NCI-H226 (cell line): ENCODE measurements at regions not wholly inside any gene's neighbourhood (a gene's known extent, or its start where the extent isn't known, plus 50 kb on each side); places are given as distances from the start of the nearest gene placed in this dataset.
A peak's percentile ranks its signal among the peaks of the same experiment; 100 is the strongest.

ENCODE experiments used
- DNase-seq: peaks from one replicate; pipeline ENCODE4 v3.0.0-alpha.2; 2015

- no peak for DNase-seq
Measured at GRCh38 chr4:111681270-111681669, 464.0 kb upstream of the FAM241A start.

- DNase-seq = no peak
Measured at GRCh38 chr4:111681751-111682150, 463.5 kb upstream of the FAM241A start.

- no peak for DNase-seq
Measured at GRCh38 chr4:111685205-111685604, 460.0 kb upstream of the FAM241A start.

- peak; percentile 83 for DNase-seq
Measured at GRCh38 chr4:111689214-111689613, 456.0 kb upstream of the FAM241A start.

- DNase-seq = peak; percentile 76
Measured at GRCh38 chr4:111689731-111690130, 455.5 kb upstream of the FAM241A start.

GRCh38 chr4:111693758-111694157, 451.5 kb upstream of the FAM241A start:
- no peak for DNase-seq

- no peak for DNase-seq
Measured at GRCh38 chr4:111695677-111696076, 449.6 kb upstream of the FAM241A start.

- no peak for DNase-seq
Measured at GRCh38 chr4:111696505-111696904, 448.7 kb upstream of the FAM241A start.

- no peak for DNase-seq
Measured at GRCh38 chr4:111697176-111697942, 447.9 kb upstream of the FAM241A start.

- DNase-seq = no peak
Measured at GRCh38 chr4:111698361-111698760, 446.9 kb upstream of the FAM241A start.

GRCh38 chr4:111699165-111699564, 446.1 kb upstream of the FAM241A start:
- no peak for DNase-seq

GRCh38 chr4:111701102-111701501, 444.2 kb upstream of the FAM241A start:
- DNase-seq = no peak

GRCh38 chr4:111707491-111707890, 437.8 kb upstream of the FAM241A start:
- no peak for DNase-seq

- no peak for DNase-seq
Measured at GRCh38 chr4:111712093-111712677, 433.1 kb upstream of the FAM241A start.

- DNase-seq = no peak
Measured at GRCh38 chr4:111713276-111713675, 432.0 kb upstream of the FAM241A start.

GRCh38 chr4:111717921-111718320, 427.3 kb upstream of the FAM241A start:
- DNase-seq = no peak

GRCh38 chr4:111718763-111719559, 426.3 kb upstream of the FAM241A start:
- DNase-seq = no peak

GRCh38 chr4:111720866-111721265, 424.4 kb upstream of the FAM241A start:
- DNase-seq = no peak

GRCh38 chr4:111722213-111722720, 423.0 kb upstream of the FAM241A start:
- no peak for DNase-seq

GRCh38 chr4:111736516-111736915, 408.7 kb upstream of the FAM241A start:
- no peak for DNase-seq

- DNase-seq = no peak
Measured at GRCh38 chr4:111744847-111745246, 400.4 kb upstream of the FAM241A start.

- no peak for DNase-seq
Measured at GRCh38 chr4:111748157-111748556, 397.1 kb upstream of the FAM241A start.

GRCh38 chr4:111754003-111754402, 391.3 kb upstream of the FAM241A start:
- no peak for DNase-seq

GRCh38 chr4:111755571-111755970, 389.7 kb upstream of the FAM241A start:
- DNase-seq = no peak
